ENCODE measurements at regions not wholly inside any gene's neighbourhood (a gene's known extent, or its start where the extent isn't known, plus 50 kb on each side); places are given as distances from the start of the nearest gene placed in this dataset.
A peak's percentile ranks its signal among the peaks of the same experiment; 100 is the strongest.

- Histone ChIP-seq H3K27me3 (ENCODE audit: insufficient read depth) (no peaks in the 10 kb centered on the region), H3K79me2 (replicated peaks; ENCODE audit: insufficient read depth) (no peaks in the 10 kb centered on the region), H3K9me2 (ENCODE audit: insufficient read depth) (no peaks in the 10 kb centered on the region), H3K4me3 (no peak overlapping the region), H3F3A (replicated peaks; ENCODE audit: low read depth) (no peaks in the 10 kb centered on the region), H3K4me2 (no peak overlapping the region), H3K27ac (ENCODE audit: low read depth) (no peak overlapping the region), H3K4me1 (ENCODE audit: insufficient read depth) (no peaks in the 10 kb centered on the region), H3K36me3 (ENCODE audit: insufficient read depth) (no peaks in the 10 kb centered on the region), H2AFZ (no peak overlapping the region), H4K20me1 (replicated peaks; ENCODE audit: insufficient read depth) (no peaks in the 10 kb centered on the region)
- Mint-ChIP-seq H3K4me3 (no peak overlapping the region), H3K9me3 (peaks cover 3% of the 10 kb centered on the region; the same call in 1 of the 3 replicates), H3K27me3 (ENCODE audit: insufficient read depth, low read depth, poor library complexity) (no peaks in the 10 kb centered on the region), H3K4me1 (peaks cover 4% of the 10 kb centered on the region; the same call in 1 of the 3 replicates), H3K36me3 (ENCODE audit: low read depth) (no peaks in the 10 kb centered on the region), H3K27ac (no peak overlapping the region)
- ATAC-seq (no peak), DNase-seq (ENCODE audit: low spot score) (no peak)
- no peak for TF ChIP-seq NANOG (IDR thresholded peaks at IDR 0.05; ENCODE audit: borderline replicate concordance)
Observed at GRCh38 chr5:91884036-91884435, 500.9 kb upstream of the ARRDC3 start.

GRCh38 chr5:91875196-91875779, 492.2 kb upstream of the ARRDC3 start:
- no peak overlapping the region for H3K27ac ChIP-seq (ENCODE audit: low read depth)
- no peaks in the 10 kb centered on the region for H3K27me3 ChIP-seq (ENCODE audit: insufficient read depth)
- Mint-ChIP-seq H3K4me1 (peaks cover 7% of the 10 kb centered on the region; the same call in 2 of the 3 replicates), H3K36me3 (ENCODE audit: low read depth) (no peaks in the 10 kb centered on the region), H3K9me3 (no peaks in the 10 kb centered on the region), H3K27ac (peak overlapping the region; percentile 64; the same call in 1 of the 2 replicates), H3K4me3 (no peak overlapping the region), H3K27me3 (ENCODE audit: insufficient read depth, low read depth, poor library complexity) (peaks cover 3% of the 10 kb centered on the region)
- DNase-seq (ENCODE audit: low spot score) (peak; percentile 55), ATAC-seq (peak; percentile 58)
- peak overlapping the region; percentile 48; the same call in 1 of the 2 replicates for H3K4me2 ChIP-seq
- no peaks in the 10 kb centered on the region for H4K20me1 ChIP-seq (replicated peaks; ENCODE audit: insufficient read depth)
- no peaks in the 10 kb centered on the region for H3F3A ChIP-seq (replicated peaks; ENCODE audit: low read depth)
- no peaks in the 10 kb centered on the region for H3K79me2 ChIP-seq (replicated peaks; ENCODE audit: insufficient read depth)
- TF ChIP-seq, protein P1, sequence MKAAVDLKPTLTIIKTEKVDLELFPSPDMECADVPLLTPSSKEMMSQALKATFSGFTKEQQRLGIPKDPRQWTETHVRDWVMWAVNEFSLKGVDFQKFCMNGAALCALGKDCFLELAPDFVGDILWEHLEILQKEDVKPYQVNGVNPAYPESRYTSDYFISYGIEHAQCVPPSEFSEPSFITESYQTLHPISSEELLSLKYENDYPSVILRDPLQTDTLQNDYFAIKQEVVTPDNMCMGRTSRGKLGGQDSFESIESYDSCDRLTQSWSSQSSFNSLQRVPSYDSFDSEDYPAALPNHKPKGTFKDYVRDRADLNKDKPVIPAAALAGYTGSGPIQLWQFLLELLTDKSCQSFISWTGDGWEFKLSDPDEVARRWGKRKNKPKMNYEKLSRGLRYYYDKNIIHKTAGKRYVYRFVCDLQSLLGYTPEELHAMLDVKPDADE (IDR thresholded peaks at IDR 0.05), result no peak
- TF ChIP-seq ZNF114 (CRISPR knock-in tag; IDR thresholded peaks at IDR 0.05) (no peak), JUNB (IDR thresholded peaks at IDR 0.05; ENCODE audit: unreplicated experiment) (no peak), POLR2AphosphoS5 (IDR thresholded peaks at IDR 0.05; ENCODE audit: low read depth) (no peak), CTCF (conservative IDR thresholded peaks at IDR 0.05; ENCODE audit: low read depth in 2 of 2) (peak in 1 of 2 experiments; percentile 21; a peak in 1 of 4 replicates)
- no peaks in the 10 kb centered on the region for H3K36me3 ChIP-seq (ENCODE audit: insufficient read depth)
- H3K4me1 ChIP-seq (ENCODE audit: insufficient read depth), result 0 out of 2 replicates have a peak, but pooled peaks cover 5% of the 10 kb centered on the region
- H2AFZ ChIP-seq, result no peak overlapping the region
- no peaks in the 10 kb centered on the region for H3K9me2 ChIP-seq (ENCODE audit: insufficient read depth)
- no peak overlapping the region for H3K4me3 ChIP-seq

DNA sequence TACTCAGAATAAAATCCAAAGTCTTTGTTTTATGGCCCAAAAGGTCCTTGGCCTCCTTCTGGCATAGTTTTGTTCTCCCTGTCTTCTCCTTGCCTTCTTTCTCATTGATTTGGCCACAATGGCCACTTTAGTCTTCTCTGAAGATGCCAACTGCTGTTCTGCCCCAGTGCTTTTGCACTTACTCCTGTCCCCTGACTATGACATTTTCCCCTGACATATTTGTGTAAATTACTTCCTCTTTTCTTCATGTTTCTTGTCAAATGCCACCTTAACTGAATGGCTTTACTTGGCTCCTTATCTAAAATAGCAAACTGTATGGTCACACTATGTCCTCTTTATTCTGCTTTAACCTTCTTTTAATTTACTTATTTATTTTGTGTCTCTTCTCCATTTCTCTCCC, 484.7 kb upstream of the ARRDC3 start:
- Histone ChIP-seq H3K27me3 (ENCODE audit: insufficient read depth) (no peaks in the 10 kb centered on the region), H3K79me2 (replicated peaks; ENCODE audit: insufficient read depth) (no peaks in the 10 kb centered on the region), H3K9me2 (ENCODE audit: insufficient read depth) (0 out of 2 replicates have a peak, but pooled peaks cover 3% of the 10 kb centered on the region), H2AFZ (no peak overlapping the region), H3K4me2 (no peak overlapping the region), H3F3A (replicated peaks; ENCODE audit: low read depth) (no peaks in the 10 kb centered on the region), H3K4me1 (ENCODE audit: insufficient read depth) (peaks cover 15% of the 10 kb centered on the region), H3K4me3 (no peak overlapping the region), H4K20me1 (replicated peaks; ENCODE audit: insufficient read depth) (no peaks in the 10 kb centered on the region), H3K27ac (ENCODE audit: low read depth) (no peak overlapping the region), H3K36me3 (ENCODE audit: insufficient read depth) (no peaks in the 10 kb centered on the region)
- Mint-ChIP-seq H3K4me3 (no peak overlapping the region), H3K9me3 (no peaks in the 10 kb centered on the region), H3K4me1 (peaks cover 21% of the 10 kb centered on the region), H3K27ac (peak overlapping the region; percentile 25; the same call in 1 of the 2 replicates), H3K36me3 (ENCODE audit: low read depth) (no peaks in the 10 kb centered on the region), H3K27me3 (ENCODE audit: insufficient read depth, low read depth, poor library complexity) (peaks cover 2% of the 10 kb centered on the region)
- DNase-seq (ENCODE audit: low spot score) (no peak), ATAC-seq (no peak)
- TF ChIP-seq EZH2phosphoT487 (IDR thresholded peaks at IDR 0.05; ENCODE audit: unreplicated experiment) (no peak), CREB1 (CRISPR knock-in tag; IDR thresholded peaks at IDR 0.05; ENCODE audit: low read depth) (no peak), NANOG (IDR thresholded peaks at IDR 0.05; ENCODE audit: borderline replicate concordance) (no peak)
- TF ChIP-seq, protein P1 (IDR thresholded peaks at IDR 0.05), result no peak

Data from GM23338 (cell line).